GM19467 (cell line): ENCODE measurements at regions not wholly inside any gene's neighbourhood (a gene's known extent, or its start where the extent isn't known, plus 50 kb on each side); places are given as distances from the start of the nearest gene placed in this dataset.
"Not testable (repeated sequence)": the region's sequence is repeated elsewhere in the genome, so short reads cannot be mapped to it uniquely, and the experiment has no call there.

ENCODE experiments used
- ATAC-seq: cut with Tn5 transposase; IDR thresholded peaks from one replicate; pipeline ENCODE4 v1.9.1; 2021; ENCODE audit warnings: mild to moderate bottlenecking, moderate library complexity; ENCODE audit not compliant: unreplicated experiment

GRCh38 chr18:70920840-70921374 is 632.1 kb downstream of the SOCS6 start:
- ATAC-seq, result no peak

- ATAC-seq, result no peak
These were observed 618.8 kb downstream of the SOCS6 start for GRCh38 chr18:70907673-70908072.

- ATAC-seq, result no peak
These were observed 603.5 kb downstream of the SOCS6 start for GRCh38 chr18:70892381-70892780.

- no peak for ATAC-seq
These were observed 581.4 kb downstream of the SOCS6 start for GRCh38 chr18:70870292-70870691.

- no peak for ATAC-seq
These were observed 559.5 kb downstream of the SOCS6 start for GRCh38 chr18:70848329-70848728.

GRCh38 chr18:70840649-70841048 is 551.8 kb downstream of the SOCS6 start:
- ATAC-seq, result no peak

- ATAC-seq, result no peak
These were observed 538.8 kb downstream of the SOCS6 start for GRCh38 chr18:70827632-70828031.

- no peak for ATAC-seq
These were observed 537.7 kb downstream of the SOCS6 start for GRCh38 chr18:70826571-70826970.

- no peak for ATAC-seq
These were observed 533.8 kb downstream of the SOCS6 start for GRCh38 chr18:70822691-70823090.

- no peak for ATAC-seq
These were observed 533.3 kb downstream of the SOCS6 start for GRCh38 chr18:70822117-70822516.

- no peak for ATAC-seq
These were observed 519.7 kb downstream of the SOCS6 start for GRCh38 chr18:70808481-70809056.

GRCh38 chr18:70781860-70782453 is 493.1 kb downstream of the SOCS6 start:
- peak; percentile 85 for ATAC-seq

GRCh38 chr18:70766254-70766653 is 477.4 kb downstream of the SOCS6 start:
- not testable (repeated sequence) for ATAC-seq

- no peak for ATAC-seq
These were observed 474.0 kb downstream of the SOCS6 start for GRCh38 chr18:70762812-70763211.

GRCh38 chr18:70758780-70759179 is 469.9 kb downstream of the SOCS6 start:
- no peak for ATAC-seq

GRCh38 chr18:70754486-70754885 is 465.6 kb downstream of the SOCS6 start:
- no peak for ATAC-seq

- ATAC-seq, result no peak
These were observed 444.1 kb downstream of the SOCS6 start for GRCh38 chr18:70732916-70733315.

- no peak for ATAC-seq
These were observed 443.3 kb downstream of the SOCS6 start for GRCh38 chr18:70732188-70732587.

GRCh38 chr18:70720607-70721006 is 431.8 kb downstream of the SOCS6 start:
- no peak for ATAC-seq

- ATAC-seq, result no peak
These were observed 420.9 kb downstream of the SOCS6 start for GRCh38 chr18:70709720-70710119.

- no peak for ATAC-seq
These were observed 420.3 kb downstream of the SOCS6 start for GRCh38 chr18:70709144-70709543.

- ATAC-seq, result no peak
These were observed 417.1 kb downstream of the SOCS6 start for GRCh38 chr18:70705831-70706416.
